ENCODE measurements at regions not wholly inside any gene's neighbourhood (a gene's known extent, or its start where the extent isn't known, plus 50 kb on each side); places are given as distances from the start of the nearest gene placed in this dataset.

GRCh38 chr11:93967258-93967657, 53.9 kb upstream of the HEPHL1 start:
- no peak for DNase-seq

- DNase-seq, result no peak
Measured at GRCh38 chr11:93967944-93968343, 53.2 kb upstream of the HEPHL1 start.

- no peak for DNase-seq
Measured at GRCh38 chr11:93969925-93970922, 50.9 kb upstream of the HEPHL1 start.

Measured in inflammatory macrophage treated with lipopolysaccharide for 4 hours (primary cell).